GM10248 (cell line): ENCODE measurements at regions not wholly inside any gene's neighbourhood (a gene's known extent, or its start where the extent isn't known, plus 50 kb on each side); places are given as distances from the start of the nearest gene placed in this dataset.

Experiments
- CTCF ChIA-PET: fragments of 300-600 bp; sonication (Branson Sonifier 250); formaldehyde crosslinking; extraction: SDS; loops from one replicate; lab custom pipeline; 2021; ENCODE audit warnings: antibody characterized with exemption; lab: Yijun Ruan, JAX
- POLR2A ChIA-PET: fragments of 350-650 bp; sonication (Branson Sonifier 250); formaldehyde crosslinking; extraction: SDS; loops from one replicate; lab custom pipeline; 2020; ENCODE audit warnings: antibody characterized with exemption; lab: Yijun Ruan, JAX
- DNase-seq: peaks from one replicate; pipeline ENCODE4 v3.0.0; 2012; ENCODE audit errors: extremely low spot score
- TF ChIP-seq, protein P1 (sequence below): IDR thresholded peaks from 2 replicates; pipeline ENCODE4 v1.5.1; 2012; ENCODE audit warnings: mild to moderate bottlenecking, low read depth; ENCODE audit errors: extremely low read depth, missing control alignments, control extremely low read depth

DNA sequence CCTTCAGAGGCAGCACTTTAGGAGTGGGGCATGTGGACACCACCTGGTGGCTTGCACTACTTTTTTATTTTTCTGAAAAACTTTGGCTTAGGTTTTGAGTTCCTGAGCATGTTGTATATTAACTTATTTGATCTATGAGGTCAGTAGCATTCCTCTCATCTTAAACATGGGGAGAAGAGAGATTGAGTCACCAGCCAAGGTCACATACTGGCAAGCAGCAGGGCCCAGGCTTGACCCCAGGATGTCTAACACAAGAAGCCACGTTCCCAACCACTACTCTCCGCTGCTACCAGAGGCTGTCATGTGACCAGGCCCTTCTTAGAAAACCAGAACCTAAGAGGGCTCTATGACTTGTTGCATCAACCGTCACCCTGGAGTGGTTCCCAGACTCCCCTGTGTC is 210.3 kb upstream of the GPR26 start:
- no peak for DNase-seq
- TF ChIP-seq, protein P1, sequence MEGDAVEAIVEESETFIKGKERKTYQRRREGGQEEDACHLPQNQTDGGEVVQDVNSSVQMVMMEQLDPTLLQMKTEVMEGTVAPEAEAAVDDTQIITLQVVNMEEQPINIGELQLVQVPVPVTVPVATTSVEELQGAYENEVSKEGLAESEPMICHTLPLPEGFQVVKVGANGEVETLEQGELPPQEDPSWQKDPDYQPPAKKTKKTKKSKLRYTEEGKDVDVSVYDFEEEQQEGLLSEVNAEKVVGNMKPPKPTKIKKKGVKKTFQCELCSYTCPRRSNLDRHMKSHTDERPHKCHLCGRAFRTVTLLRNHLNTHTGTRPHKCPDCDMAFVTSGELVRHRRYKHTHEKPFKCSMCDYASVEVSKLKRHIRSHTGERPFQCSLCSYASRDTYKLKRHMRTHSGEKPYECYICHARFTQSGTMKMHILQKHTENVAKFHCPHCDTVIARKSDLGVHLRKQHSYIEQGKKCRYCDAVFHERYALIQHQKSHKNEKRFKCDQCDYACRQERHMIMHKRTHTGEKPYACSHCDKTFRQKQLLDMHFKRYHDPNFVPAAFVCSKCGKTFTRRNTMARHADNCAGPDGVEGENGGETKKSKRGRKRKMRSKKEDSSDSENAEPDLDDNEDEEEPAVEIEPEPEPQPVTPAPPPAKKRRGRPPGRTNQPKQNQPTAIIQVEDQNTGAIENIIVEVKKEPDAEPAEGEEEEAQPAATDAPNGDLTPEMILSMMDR = no peak
- POLR2A ChIA-PET = no interaction called here
- CTCF ChIA-PET = no interaction called here

DNA sequence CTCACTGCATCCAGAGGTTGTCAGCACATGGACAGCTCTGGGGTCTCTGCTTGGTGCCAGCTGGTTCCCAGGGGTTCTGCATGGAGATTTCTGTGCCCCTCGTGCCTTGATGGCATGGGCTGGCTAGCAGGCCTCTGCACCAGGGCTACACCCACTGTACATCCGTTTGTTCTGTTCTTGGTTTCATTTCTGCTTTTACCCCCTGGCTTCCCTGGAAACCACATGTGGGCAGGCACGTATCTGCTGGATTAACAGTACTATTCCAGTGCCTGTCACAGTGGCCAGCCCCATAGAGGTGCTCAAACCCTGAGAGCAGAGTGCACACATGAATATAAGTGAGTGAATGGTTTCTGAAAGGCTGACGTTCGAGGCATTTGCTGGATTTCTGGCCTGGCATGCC is 207.2 kb upstream of the GPR26 start:
- no peak for DNase-seq
- POLR2A ChIA-PET = no interaction called here
- TF ChIP-seq, protein P1 = no peak
- CTCF ChIA-PET = interaction anchor here (2.0 to 2.5 kb wide), 2 partner anchors 10 to 14 kb away, joined by 7 to 11 read pairs; no protein-coding TSS in a partner anchor

DNA sequence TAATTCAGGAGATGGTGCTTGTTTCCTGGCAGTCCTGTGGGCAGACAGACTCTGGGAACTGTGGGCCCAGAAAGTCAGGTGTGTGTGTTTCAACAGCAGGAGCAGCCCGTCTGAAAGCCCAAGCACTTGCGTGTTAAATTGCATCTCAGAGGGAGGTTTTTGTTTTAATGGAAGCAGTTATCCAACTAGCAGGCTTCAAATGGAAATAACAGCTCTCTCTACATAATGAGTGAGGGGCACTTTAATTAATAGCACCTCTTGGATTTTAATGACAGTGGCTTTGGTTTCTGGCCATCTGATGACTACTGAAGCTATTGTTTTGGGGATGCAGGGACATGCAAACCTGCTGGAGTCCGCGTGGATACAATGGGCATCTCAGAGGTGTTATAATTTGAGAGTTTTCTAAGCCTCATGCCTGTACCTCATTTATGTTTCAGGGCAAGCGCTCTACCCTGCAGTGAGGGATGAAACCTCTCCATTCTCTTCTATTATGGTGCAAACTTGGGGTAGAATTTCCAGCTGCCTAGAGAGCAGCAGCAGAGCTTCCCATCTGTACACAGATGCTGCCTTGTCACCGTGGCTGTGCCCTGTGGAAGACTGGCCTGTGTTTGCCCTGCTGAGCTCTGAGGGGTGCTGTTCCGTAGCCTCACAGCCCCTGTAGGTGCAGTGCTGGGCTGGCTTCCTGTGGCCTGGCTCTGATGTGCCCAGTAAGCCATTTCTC is 206.6 kb upstream of the GPR26 start:
- TF ChIP-seq, protein P1 = no peak
- ChIA-PET POLR2A (no interaction called here), CTCF (interaction anchor here (2.5 kb wide), 1 partner anchor 11 kb away, joined by 11 read pairs; no protein-coding TSS in a partner anchor)
- no peak for DNase-seq

DNA sequence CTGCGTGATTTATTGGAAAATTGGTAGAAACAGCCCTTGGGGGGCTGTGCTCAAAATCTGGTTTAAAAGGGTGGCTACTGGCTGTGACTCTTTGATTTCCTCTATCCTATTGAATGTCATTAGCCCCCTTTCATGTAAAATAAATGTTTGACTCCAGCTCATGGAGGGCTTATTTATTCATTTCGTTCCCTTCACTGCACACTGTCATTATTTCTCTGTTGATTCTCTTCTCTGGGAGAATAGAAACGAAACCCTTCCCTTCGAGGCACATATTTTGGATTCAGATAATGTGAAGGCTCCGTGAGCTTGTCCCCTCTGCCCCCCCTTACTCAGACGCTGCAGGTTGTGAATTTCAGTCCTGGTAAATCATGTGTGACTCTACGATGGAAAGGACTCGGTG is 203.9 kb upstream of the GPR26 start:
- TF ChIP-seq, protein P1 = no peak
- ChIA-PET CTCF (interaction anchor here (1.3 to 3.3 kb wide), 2 partner anchors 15 to 25 kb away, joined by 3 to 8 read pairs; no protein-coding TSS in a partner anchor), POLR2A (no interaction called here)
- DNase-seq = no peak

DNA sequence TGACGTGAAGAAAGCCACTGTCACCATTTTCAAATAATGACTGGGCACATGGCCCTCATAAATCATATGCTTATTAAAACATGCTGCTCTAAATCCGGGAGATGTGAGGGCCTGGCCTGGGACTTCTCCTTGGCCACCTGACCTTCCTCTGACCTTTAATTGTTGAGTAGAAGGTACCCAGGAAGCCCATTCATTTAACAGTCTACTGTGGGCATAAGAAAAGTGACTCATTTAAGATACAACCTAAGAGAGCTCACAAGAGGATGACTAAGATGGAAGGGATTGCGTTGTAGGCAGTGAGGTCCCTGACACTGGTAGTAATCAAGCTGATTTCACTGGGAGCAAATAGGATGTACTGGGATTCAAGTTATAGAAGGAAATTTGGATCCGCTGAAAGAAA is 203.4 kb upstream of the GPR26 start:
- ChIA-PET POLR2A (no interaction called here), CTCF (interaction anchor here (1.3 to 3.3 kb wide), 2 partner anchors 15 to 24 kb away, joined by 3 to 8 read pairs; no protein-coding TSS in a partner anchor)

DNA sequence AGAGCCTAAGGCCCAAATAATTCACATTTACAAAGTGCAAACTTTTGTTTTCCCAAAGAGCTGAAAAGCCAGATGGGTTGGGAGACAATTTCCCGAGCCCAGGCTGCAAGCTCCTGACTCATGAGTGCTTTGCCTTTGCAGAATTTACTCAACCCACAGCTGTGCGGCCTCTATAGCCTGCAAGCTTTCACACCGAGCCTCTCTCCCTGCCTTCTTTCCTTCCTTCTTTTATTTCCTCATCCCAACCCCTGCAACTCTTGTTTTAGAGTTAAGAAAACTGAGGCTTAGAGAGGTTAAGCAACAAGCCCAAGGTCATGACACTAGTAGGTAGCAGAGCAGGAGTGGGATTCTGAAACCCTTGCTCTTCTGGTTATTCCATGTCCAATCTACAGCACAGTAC is 203.0 kb upstream of the GPR26 start:
- CTCF ChIA-PET = interaction anchor here (1.3 to 3.3 kb wide), 2 partner anchors 14 to 24 kb away, joined by 3 to 8 read pairs; no protein-coding TSS in a partner anchor
- TF ChIP-seq, protein P1 = no peak
- POLR2A ChIA-PET = no interaction called here
- DNase-seq = no peak

More for the DNA sequence above, 203.4 kb upstream of the GPR26 start:
- TF ChIP-seq, protein P1 = no peak
- DNase-seq = no peak
